GM19025 (cell line): ENCODE measurements at regions not wholly inside any gene's neighbourhood (a gene's known extent, or its start where the extent isn't known, plus 50 kb on each side); places are given as distances from the start of the nearest gene placed in this dataset.

Experiments
- ATAC-seq: cut with Tn5 transposase; IDR thresholded peaks from one replicate; pipeline ENCODE4 v1.9.1; 2021; ENCODE audit warnings: mild to moderate bottlenecking, low read depth, moderate library complexity; ENCODE audit not compliant: unreplicated experiment

DNA sequence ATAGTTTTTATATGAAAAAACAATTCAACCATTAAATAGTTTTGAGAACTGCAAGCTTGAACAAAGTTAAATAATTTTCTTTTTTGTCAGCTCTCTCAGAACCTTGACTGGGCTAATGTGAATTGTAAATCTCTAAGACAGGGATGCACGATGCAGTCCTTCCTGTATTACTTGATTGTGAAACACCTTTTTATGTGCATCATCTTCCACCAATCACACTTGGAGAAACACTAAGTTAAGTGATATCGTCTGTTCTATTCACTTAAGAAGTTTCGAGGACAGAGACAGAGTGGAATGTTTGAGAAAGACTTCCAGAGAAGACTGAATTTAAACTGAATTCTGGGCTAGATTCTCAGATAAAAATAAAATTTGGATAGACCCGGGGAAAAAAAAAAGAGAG lies 238.2 kb downstream of the MREG start:
- ATAC-seq = no peak

DNA sequence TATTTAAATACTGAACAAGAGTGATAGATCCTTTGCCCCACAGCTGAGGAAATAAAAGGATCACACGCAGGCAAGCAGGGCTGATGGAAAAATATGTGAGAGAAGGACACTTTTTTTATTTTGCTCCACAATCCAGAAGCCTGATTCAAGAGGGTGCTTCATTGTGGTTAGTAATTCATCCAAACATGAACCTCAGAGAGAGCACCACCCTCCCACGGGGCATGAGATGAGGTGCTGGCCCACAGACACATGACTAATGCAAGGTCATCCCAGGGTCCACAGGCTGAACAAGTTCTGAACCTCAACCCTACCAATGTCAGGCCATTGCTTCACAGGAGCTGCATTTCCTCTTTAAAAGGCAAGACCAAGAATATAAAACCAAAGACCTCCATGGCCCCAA lies 239.6 kb downstream of the MREG start:
- ATAC-seq = no peak

DNA sequence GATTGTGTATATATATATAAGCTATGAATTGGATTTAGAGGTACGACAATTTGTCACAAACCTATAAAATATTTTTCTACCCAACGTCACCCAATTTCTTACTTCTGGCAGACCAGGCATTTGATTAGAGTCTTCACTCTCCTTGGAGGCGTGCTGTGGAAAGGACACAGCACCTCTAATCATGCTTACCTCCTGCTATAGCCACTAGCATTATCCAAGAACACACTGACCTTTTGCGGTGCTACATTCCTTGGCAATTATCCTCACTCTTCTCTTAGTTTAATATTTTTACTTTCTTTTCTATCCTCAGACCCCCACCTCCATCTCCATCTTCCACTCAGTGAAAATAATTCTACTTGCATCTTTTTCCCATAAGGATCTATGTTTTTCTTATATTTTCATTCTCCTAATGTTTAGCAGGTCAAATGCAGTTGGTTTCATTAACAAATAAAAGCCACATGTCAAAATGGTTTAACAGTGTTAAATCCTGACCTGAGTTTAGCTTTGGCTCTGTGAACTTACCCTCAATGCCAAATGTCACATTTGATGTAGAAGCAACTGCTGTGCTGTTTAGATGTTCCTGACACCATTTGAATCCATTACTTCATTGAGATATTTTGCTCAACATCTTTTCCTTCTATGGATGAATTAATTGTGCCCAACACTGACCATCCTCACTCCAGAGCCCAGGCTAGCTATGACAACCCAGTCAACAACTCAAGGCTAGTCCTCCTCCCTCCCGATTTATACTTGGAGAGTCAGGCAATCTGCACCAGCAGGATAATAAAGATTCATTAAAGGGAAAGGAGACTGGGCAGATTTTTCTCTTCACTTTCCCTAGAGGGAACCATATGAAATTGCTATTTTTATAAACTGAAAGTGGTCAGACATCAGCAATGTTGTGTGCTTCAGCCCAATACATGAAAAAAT lies 240.5 kb downstream of the MREG start:
- ATAC-seq = no peak

DNA sequence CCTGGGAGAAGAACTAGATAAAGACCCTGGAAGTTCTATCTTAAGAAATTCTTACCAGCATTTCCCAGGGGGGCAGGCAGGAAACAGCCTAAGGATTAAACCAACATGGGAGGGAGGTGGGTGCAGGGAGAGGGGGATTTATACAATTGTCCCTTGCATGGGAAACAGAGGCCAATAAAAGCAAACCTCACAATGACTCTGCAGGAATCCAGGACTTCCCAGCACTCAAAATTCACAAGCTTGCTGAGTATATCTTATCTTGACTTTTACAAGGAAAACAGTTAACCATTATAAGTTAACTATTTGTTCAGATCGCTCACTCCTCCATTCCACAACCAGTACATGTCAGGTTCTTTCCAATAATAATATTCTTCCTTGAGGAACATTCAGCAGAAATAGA lies 241.3 kb downstream of the MREG start:
- no peak for ATAC-seq

DNA sequence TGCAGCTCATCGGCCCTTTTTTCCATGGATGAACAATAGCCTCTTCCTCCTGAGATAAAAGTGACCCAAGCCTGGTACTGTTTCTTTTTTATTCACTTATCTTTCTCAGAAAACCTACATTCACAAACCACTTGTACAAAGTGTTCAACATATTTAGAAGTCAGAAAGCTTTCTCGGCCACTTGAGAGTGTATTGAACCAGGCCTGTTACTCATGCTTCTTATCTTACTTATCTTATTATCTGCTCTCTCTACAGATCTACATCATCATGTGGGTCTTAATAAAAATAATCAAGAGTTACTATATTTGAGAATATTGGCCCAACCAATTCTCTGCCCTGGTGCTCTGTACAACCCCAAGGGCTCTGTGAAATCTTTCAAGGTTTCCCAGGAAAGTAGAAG lies 242.1 kb downstream of the MREG start:
- no peak for ATAC-seq

DNA sequence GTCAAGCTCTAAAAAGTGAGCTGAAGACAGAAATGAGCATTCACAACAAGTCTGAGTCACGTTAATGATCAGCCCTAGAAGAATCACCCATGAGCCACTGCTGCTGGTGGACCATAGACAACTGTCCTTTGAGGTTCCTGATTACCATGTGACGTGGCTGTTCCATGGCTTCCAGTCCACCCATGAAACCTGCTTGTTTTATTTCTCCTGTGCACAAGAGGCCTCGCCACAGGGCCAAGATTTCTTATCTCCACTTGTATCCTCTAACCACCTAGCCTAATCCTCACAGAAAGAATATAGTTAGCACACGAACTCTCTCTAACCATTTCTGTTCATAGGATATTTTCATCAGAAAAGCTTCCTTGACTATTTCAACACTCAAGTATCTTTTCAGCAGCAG lies 242.7 kb downstream of the MREG start:
- no peak for ATAC-seq

DNA sequence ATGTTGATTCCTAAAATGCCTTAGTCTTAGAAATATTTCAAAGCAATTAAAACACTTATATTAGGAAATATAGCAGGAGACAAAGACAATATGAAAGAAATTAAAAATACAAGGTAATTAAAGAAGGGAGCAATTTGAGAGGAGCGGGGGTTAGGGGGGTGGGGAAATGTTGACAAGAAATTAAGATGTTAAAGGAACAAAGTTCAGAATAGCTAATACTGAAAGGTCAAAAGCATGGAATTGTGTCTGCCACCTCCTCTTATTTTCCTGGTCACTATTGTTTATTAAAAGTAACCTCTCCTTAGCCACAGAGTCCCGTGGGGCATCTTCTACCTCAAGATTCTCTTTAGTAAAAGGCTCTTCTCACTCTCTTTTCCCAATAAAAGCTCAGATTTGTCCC lies 244.1 kb downstream of the MREG start:
- no peak for ATAC-seq

DNA sequence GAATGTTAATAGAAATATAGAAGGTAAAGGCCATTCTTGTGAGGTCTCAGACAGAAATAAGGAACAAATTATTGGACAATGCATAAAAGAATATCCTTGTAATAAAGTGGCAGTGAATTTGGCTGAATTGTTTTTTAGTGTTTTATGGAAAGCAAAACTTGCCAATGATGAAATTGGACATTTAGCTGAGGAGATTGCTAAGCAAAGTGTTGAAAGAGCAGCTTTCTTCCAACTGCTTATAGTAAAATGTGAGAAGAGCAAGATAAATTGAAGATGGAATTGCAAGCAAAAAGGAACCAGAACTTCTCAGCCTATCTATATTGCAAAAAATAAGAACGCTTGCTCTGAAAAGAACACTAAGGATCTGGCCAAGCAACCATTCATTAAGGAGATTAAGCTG lies 245.7 kb downstream of the MREG start:
- ATAC-seq = no peak

DNA sequence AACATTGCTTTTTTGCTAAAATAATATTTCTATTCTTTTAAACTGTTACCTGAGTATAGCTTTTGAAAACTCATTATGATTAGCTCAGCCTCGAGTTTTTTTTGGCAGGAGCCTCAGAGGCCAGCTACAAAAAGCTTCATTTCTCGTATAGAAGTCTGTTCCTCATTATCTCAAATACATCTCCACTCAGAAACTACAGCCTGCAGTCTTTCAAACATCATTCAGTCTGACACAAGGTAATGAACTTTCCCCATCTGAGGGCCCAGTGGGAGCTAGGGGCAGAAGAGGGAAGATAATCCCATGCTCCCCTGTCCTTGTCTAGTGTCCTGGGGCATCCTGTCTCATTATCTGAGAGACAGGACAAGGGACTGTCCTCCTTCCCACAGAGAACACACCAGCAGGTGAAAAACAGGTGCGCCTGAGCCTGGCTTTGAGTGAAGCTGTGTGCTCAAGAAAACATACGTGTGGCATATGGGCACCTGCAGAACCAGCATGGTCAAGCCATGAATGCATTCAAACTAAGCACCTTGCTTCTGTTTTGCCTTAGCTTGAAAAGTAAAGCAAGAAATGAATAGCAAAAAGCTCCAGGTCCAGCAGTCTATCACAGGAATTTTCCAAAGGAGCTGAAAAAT lies 247.5 kb downstream of the MREG start:
- no peak for ATAC-seq

DNA sequence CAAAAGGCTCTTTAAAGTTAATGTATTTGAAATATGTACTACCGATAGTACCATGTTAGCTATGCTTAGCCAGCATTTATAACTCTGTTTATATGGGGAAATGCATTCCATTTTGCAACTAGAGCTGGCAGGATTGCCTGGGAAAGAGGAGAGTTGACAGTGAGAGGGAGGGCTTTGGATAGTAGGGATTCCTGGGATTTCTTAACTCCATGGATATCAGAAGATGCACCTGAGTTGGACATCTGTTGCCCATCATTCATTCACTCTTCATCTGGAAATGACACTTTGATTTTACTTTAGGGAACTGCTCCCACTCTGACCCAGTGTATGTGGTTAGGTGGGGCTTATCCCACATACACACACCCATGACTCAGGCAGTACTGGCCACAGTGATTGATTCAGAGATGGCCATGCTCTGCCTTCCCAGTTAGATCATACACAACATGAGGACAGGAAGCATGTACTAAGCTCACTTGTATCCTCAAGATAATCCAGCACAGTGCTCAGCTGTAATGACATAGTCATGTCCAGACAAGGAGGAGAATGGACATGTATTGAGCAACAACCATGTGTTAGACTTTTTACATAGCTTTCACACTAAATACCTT lies 248.8 kb downstream of the MREG start:
- ATAC-seq = no peak

DNA sequence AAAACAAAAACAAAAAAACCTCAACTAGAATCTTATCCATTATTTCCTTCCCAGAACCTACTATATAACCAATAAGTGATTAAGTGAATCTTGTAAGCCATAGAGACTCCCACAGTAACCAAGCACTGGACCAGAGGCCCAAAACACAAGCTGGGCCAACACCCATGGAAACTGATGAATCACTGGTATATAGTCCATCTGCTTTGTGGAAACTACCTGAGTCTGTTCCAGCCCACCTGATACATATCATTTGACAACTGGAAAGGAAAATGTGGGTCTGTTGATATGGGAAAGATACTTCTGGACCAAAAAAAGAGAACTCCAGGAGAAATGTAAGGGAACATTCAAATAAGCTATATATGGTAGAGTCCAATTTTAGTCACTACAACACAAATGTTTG lies 252.8 kb downstream of the MREG start:
- ATAC-seq = no peak

DNA sequence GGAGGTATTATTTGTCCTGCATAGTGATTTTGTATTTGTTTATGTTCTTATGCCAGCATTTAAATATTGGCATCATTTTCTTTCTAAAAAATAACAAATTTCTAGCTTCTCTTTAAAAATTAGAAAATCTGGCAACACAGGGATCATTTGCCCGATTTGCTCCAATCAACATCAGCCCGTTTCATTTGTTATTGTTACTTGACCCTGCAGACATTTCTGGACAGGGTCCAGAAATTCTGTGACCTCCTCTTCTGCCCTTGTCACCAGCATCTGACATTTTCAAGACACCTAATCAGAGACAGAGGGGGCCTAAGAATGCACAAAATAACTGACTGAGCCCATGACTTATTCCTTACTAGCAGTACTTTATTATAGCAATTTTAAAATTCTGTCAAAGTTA lies 253.3 kb downstream of the MREG start:
- no peak for ATAC-seq

DNA sequence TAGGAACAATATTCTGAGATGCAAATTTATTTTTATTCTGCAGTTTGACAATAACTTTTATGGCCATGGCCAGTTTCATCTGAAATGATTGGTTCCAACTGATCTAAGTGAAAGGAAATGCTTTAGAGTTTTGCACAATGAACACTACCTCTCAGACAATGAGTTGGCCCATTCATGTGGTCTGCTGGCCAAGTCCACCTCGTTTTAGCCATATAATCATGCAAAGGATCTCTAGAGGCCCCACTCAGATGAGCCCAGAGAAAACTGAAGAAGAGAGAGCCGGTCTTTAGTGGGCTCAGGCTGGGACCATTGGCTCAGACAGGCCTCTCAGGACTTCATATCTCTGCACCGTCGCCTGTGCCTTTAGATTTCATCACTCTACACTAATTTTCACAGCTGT lies 254.7 kb downstream of the MREG start:
- no peak for ATAC-seq

DNA sequence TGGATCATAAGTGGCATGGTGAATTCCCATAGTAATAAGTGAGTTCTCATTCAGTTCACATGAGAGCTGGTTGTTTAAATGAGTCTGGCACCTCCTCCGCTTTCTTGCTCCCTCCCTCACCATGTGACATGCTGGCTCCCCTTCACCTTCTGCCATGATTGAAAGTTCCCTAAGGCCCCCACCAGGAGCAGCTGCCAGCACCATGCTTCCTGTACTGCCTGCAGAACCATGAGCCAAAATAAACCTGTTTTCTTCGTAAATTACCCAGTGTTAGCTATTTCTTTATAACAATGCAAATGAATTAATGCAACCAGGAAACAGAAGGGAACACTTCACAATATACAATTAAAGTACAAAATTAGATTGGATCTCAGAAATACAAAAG lies 257.0 kb downstream of the MREG start:
- no peak for ATAC-seq

DNA sequence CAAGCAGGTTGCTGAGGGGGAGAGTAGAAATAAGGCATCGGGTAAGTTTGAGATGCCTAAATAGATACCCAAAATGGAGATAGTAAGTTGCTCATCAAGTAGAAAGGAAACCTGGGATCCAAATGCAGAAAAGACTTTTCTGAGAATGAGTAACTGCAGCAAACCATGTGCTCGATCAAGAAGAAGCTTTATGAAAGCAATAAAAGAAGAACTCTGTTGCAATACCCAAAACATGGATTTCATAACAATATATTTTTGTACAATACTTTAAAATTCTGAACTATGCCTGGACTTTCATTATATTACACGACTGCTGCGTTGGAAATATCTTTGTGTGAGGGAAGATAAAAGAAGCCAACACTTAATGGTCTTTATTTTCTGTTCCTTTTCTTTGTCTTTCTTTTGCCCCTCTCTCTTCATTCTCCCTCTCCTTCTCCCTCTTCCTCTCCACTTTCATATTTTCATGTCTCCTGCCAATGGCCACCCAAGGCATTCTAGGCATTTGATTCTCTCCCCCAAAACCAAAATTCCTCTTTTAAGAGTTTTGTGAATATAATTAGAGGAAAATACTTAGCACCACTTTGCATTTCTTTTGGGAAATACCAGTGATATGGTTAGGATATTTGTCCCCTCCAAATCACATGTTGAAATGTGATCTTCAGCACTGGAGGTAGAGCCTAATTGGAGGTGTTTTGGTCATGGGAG lies 257.6 kb downstream of the MREG start:
- no peak for ATAC-seq

DNA sequence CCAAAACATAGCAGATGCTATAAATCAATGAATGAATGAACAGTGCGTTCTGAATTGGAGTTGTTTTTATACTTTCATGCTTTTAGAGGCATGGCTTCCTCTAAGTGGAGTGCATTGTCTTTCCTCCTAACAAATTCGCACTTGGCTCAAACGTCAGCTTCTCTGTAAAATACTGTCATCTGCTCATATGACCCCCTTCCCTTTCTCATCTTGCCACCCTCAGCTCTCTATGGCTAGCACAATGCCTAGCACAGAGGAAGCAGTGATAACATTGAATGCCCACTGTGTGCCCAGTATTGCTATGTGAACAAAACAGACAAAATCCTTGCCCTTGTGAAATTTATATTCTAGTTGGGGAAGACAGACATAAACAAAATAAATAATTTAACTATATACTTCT lies 258.8 kb downstream of the MREG start:
- ATAC-seq = no peak

DNA sequence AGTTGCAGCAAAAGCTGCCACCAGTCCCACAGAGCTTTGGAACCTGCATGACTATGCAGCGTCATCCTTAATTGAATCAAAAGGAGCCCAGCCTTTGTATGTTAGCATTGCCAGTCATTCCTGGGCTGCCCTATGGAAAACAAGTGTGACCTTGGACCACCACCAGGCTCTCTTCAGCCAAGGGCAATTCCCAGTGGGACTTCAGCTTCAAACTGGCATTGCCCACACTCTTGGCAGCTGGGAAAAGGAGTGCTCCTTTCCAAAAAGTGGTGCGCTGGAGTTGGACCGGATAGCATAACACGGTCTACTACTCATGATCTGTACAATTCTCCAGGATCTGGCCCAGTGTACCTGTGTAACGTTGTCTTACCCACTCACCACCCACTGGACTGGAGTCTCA lies 259.5 kb downstream of the MREG start:
- no peak for ATAC-seq

DNA sequence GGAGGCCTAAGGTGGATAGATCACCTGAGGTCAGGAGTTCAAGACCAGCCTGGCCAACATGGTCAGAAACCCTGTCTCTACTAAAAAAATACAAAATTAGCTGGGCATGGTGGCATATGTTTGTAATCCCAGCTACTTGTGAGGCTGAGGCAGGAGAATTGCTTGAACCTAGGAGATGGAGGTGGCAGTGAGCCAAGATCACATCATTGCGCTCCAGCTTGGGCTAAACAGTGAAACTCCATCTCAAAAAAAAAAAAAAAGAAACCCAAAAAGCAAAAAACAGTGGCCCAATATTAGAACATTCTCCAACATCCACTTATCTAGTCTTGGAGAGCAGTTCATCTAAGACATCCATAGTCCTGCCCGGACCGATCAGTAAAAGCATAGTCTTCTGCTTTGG lies 260.4 kb downstream of the MREG start:
- ATAC-seq = no peak

DNA sequence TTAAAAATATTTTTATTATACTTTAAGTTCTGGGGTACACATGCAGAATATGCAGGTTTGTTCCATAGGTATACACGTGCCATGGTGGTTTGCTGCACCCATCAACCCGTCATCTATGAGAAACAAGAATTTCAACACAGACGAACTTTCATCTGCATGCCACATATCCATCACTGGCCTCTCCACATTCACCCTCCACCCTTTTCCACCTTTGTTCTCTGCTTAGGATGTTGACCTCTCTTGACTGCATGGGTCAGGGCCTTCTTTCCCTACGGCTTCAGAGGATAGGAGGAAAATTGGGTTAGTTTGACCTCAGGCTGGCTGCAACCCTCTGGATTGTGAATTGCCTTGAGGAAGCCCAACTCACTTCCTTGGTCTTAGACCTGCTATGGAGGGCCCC lies 260.9 kb downstream of the MREG start:
- no peak for ATAC-seq

DNA sequence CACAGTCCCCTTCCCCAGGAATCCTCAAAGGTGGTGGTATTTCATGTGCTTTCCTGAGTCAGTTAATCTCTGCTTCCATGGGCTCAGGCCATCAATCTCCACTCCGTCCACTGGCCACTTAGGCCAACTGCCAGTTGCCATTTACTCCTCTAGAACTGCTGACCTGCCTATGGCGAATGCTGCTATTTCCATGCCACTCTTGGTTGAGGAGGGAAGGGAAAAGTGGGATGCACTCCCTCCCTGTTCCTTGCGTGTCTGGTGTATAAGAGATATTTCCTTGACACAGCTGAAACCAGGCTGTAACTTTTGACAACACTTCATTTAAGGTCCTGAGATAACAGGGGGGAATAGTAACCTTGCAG lies 261.5 kb downstream of the MREG start:
- ATAC-seq = no peak

DNA sequence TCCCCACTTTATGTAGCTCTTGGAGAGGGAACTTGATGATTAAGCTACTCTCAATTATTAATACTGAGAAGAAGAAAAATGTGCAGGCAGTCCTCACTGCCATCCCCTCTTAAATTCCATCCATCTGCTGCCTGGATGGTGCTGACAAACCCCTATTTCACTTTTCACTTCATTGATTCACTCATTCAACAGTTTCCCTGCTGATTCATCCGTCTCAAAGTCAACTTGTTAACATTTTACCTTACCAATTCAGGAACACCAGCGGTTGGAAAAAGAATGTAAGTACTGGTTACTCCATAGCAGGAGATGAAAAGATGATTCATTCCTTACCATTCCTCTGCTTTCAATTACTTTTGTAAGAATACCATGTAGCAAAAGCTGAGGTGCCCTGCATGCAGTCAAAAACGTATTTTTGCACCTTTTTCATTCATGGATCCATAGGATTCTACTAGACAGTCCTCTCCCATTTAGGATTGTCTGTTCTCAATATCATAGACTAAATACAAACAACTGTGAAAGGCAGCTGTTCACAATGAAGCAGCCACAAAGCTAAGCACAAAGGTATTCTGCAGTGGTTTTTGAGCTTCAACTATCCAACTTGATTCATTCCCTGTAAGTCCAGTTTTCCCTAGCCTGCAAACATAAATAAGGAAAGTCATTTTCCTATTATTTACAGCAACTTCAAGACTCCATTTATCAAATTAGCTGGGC lies 262.0 kb downstream of the MREG start:
- ATAC-seq = no peak
